ENCODE measurements at regions not wholly inside any gene's neighbourhood (a gene's known extent, or its start where the extent isn't known, plus 50 kb on each side); places are given as distances from the start of the nearest gene placed in this dataset.

DNA sequence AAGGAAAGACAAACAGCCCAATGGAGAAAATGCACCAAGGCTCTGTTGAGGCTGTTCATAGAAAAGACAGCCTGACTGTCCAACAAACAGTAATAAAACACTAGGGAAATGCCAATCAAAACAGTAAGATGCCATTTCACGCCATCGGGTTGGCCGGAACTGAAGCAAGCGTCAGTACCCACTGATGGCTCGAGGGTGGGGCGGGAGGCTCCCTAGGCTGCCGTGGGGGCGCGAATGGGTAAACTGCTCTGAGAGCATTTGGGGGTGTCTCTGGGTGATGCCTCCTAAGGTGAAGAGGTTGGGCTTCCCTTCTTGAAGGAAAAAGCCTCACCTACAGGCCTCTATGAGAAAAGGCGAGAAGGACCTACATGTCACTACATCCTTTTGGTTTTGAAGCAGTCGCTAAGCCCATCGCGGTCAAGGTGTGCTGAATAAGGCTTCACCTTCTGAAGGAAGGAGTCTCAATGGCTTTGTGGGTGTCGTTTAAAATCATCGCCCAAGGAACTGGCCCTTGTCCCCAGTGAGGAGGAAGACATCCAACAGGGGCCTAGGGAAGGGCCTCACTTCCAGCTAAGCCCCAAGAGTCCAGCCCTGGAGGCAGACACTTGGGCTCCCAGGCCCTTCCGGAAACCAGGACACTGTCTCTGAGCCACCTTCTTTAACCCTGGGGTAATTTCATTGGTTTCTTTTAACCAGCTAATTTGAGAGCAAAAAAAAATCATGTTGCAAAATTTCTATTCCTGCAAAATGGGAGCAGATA is 98.5 kb upstream of the PPP2R2D start:
- Histone ChIP-seq H3K4me2 (ENCODE audit: low read depth, low read length) (no peak overlapping the region), H3K9me2 (replicated peaks; ENCODE audit: insufficient read depth, low read length) (no peaks in the 10 kb centered on the region), H2AFZ (ENCODE audit: low read length) (no peak overlapping the region), H3K36me3 (replicated peaks; ENCODE audit: insufficient read depth, low read length) (no peaks in the 10 kb centered on the region), H3K27ac (ENCODE audit: low read length) (no peak overlapping the region), H3K79me2 (ENCODE audit: low read length) (no peaks in the 10 kb centered on the region), H3K4me1 (ENCODE audit: low read length) (no peaks in the 10 kb centered on the region), H3K27me3 (replicated peaks; ENCODE audit: insufficient read depth, low read length) (peaks cover 26% of the 10 kb centered on the region; the same call in 1 of the 2 replicates), H4K20me1 (ENCODE audit: insufficient read depth, low read length) (no peaks in the 10 kb centered on the region), H3K9ac (ENCODE audit: low read length) (no peak overlapping the region), H3F3A (ENCODE audit: insufficient read depth, low read length) (no peaks in the 10 kb centered on the region), H3K9me3 (replicated peaks; ENCODE audit: insufficient read depth, low read length) (no peaks in the 10 kb centered on the region), H3K4me3 (ENCODE audit: low read length) (no peak overlapping the region)
- DNase-seq, result no peak
- TF ChIP-seq EZH2phosphoT487 (IDR thresholded peaks at IDR 0.05; ENCODE audit: low read length), result no peak
- TF ChIP-seq, protein P1, sequence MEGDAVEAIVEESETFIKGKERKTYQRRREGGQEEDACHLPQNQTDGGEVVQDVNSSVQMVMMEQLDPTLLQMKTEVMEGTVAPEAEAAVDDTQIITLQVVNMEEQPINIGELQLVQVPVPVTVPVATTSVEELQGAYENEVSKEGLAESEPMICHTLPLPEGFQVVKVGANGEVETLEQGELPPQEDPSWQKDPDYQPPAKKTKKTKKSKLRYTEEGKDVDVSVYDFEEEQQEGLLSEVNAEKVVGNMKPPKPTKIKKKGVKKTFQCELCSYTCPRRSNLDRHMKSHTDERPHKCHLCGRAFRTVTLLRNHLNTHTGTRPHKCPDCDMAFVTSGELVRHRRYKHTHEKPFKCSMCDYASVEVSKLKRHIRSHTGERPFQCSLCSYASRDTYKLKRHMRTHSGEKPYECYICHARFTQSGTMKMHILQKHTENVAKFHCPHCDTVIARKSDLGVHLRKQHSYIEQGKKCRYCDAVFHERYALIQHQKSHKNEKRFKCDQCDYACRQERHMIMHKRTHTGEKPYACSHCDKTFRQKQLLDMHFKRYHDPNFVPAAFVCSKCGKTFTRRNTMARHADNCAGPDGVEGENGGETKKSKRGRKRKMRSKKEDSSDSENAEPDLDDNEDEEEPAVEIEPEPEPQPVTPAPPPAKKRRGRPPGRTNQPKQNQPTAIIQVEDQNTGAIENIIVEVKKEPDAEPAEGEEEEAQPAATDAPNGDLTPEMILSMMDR (IDR thresholded peaks at IDR 0.05; ENCODE audit: low read length), result no peak
- no peak for TF ChIP-seq EZH2 (optimal IDR thresholded peaks at IDR 0.05; ENCODE audit: low read depth, low read length)

DNA sequence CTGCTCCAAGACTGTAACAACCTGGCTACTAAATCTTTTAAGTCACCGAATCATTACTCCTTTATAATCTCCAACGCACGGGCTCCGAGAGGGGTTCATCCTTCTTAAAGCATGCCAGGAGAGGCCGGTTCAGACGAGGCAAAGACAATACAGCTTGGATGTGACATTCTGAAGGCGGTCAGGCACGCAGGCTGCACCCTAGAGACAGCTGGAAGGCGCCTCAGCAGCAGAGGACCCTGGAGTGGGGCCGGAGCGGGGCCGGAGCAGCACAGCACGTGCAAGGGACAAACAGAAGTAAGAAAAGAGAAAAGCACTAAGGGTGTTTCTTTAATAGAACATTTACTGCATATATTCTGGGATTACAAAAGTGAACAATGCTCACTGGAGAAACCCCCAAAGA is 97.8 kb upstream of the PPP2R2D start:
- Histone ChIP-seq H3K79me2 (ENCODE audit: low read length) (no peaks in the 10 kb centered on the region), H4K20me1 (ENCODE audit: insufficient read depth, low read length) (no peaks in the 10 kb centered on the region), H3K9me3 (replicated peaks; ENCODE audit: insufficient read depth, low read length) (no peaks in the 10 kb centered on the region), H3K4me1 (ENCODE audit: low read length) (no peaks in the 10 kb centered on the region), H3K27me3 (replicated peaks; ENCODE audit: insufficient read depth, low read length) (peaks cover 26% of the 10 kb centered on the region; the same call in 1 of the 2 replicates), H3K4me2 (ENCODE audit: low read depth, low read length) (no peak overlapping the region), H2AFZ (ENCODE audit: low read length) (no peak overlapping the region), H3F3A (ENCODE audit: insufficient read depth, low read length) (no peaks in the 10 kb centered on the region), H3K36me3 (replicated peaks; ENCODE audit: insufficient read depth, low read length) (no peaks in the 10 kb centered on the region), H3K27ac (ENCODE audit: low read length) (no peak overlapping the region), H3K9me2 (replicated peaks; ENCODE audit: insufficient read depth, low read length) (no peaks in the 10 kb centered on the region), H3K4me3 (ENCODE audit: low read length) (no peak overlapping the region), H3K9ac (ENCODE audit: low read length) (no peak overlapping the region)
- no peak for DNase-seq
- TF ChIP-seq, protein P1 (IDR thresholded peaks at IDR 0.05; ENCODE audit: low read length), result no peak
- TF ChIP-seq EZH2phosphoT487 (IDR thresholded peaks at IDR 0.05; ENCODE audit: low read length), result no peak
- no peak for TF ChIP-seq EZH2 (optimal IDR thresholded peaks at IDR 0.05; ENCODE audit: low read depth, low read length)

DNA sequence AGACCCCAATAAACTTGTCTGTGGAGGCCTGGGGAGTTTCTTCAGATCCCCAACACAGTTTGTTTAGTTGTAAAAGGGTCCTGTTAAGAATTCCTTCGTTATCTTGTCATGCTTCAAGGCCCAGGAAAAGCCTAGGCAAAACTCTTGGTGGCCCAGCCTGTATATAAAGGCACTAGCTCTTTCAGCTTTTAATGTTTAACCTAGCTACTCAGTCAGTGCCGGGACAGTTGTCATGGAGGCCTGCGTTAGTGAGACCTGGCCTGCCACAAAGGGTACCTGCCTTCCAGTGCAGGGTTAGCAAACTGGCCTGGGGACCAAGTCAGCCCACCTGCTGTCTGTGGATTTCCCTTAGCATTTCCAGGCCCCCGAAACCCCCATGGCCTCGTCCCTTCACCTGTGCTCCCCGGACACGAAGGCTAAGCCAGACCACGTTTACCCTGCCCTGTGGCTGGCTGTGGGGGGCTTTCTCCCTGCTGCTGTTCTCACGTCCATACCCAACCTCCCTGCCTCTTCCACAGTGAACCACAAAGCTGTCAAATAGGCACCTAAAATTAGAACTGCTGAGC is 96.9 kb upstream of the PPP2R2D start:
- Histone ChIP-seq H3K4me2 (ENCODE audit: low read depth, low read length) (no peak overlapping the region), H3K36me3 (replicated peaks; ENCODE audit: insufficient read depth, low read length) (no peaks in the 10 kb centered on the region), H3K4me1 (ENCODE audit: low read length) (no peaks in the 10 kb centered on the region), H3K9me2 (replicated peaks; ENCODE audit: insufficient read depth, low read length) (no peaks in the 10 kb centered on the region), H3K27ac (ENCODE audit: low read length) (no peak overlapping the region), H3K9ac (ENCODE audit: low read length) (no peak overlapping the region), H4K20me1 (ENCODE audit: insufficient read depth, low read length) (no peaks in the 10 kb centered on the region), H3F3A (ENCODE audit: insufficient read depth, low read length) (no peaks in the 10 kb centered on the region), H2AFZ (ENCODE audit: low read length) (no peak overlapping the region), H3K4me3 (ENCODE audit: low read length) (no peak overlapping the region), H3K27me3 (replicated peaks; ENCODE audit: insufficient read depth, low read length) (peaks cover 26% of the 10 kb centered on the region; the same call in 1 of the 2 replicates), H3K9me3 (replicated peaks; ENCODE audit: insufficient read depth, low read length) (no peaks in the 10 kb centered on the region), H3K79me2 (ENCODE audit: low read length) (no peaks in the 10 kb centered on the region)
- no peak for TF ChIP-seq EZH2 (optimal IDR thresholded peaks at IDR 0.05; ENCODE audit: low read depth, low read length)
- TF ChIP-seq, protein P1 (IDR thresholded peaks at IDR 0.05; ENCODE audit: low read length), result no peak
- no peak for TF ChIP-seq EZH2phosphoT487 (IDR thresholded peaks at IDR 0.05; ENCODE audit: low read length)
- DNase-seq, result no peak

Data from MM.1S (cell line).